HG02571 (cell line): ENCODE measurements at regions not wholly inside any gene's neighbourhood (a gene's known extent, or its start where the extent isn't known, plus 50 kb on each side); places are given as distances from the start of the nearest gene placed in this dataset.

Experiments
- ATAC-seq: cut with Tn5 transposase; IDR thresholded peaks from one replicate; pipeline ENCODE4 v1.9.1; 2021; ENCODE audit warnings: mild to moderate bottlenecking, moderate library complexity; ENCODE audit not compliant: unreplicated experiment

GRCh38 chr14:100955201-100955600 is 51.7 kb upstream of the RTL1 start:
- ATAC-seq = no peak

- no peak for ATAC-seq
Observed at GRCh38 chr14:100962494-100962893, 59.0 kb upstream of the RTL1 start.

- ATAC-seq = no peak
Observed at GRCh38 chr14:100965296-100965695, 61.8 kb upstream of the RTL1 start.

GRCh38 chr14:100967178-100967577 is 63.7 kb upstream of the RTL1 start:
- ATAC-seq = no peak

- no peak for ATAC-seq
Observed at GRCh38 chr14:100967930-100968329, 64.4 kb upstream of the RTL1 start.

GRCh38 chr14:100972118-100972897 is 68.8 kb upstream of the RTL1 start:
- ATAC-seq = no peak

- no peak for ATAC-seq
Observed at GRCh38 chr14:100975671-100976070, 72.1 kb upstream of the RTL1 start.

- ATAC-seq = no peak
Observed at GRCh38 chr14:100979079-100979478, 75.6 kb upstream of the RTL1 start.

- no peak for ATAC-seq
Observed at GRCh38 chr14:100979780-100980179, 76.3 kb upstream of the RTL1 start.

GRCh38 chr14:100980823-100981222 is 77.3 kb upstream of the RTL1 start:
- no peak for ATAC-seq

- no peak for ATAC-seq
Observed at GRCh38 chr14:100981809-100982208, 78.3 kb upstream of the RTL1 start.

- ATAC-seq = no peak
Observed at GRCh38 chr14:100982353-100982752, 78.8 kb upstream of the RTL1 start.

- ATAC-seq = no peak
Observed at GRCh38 chr14:100982762-100983161, 79.2 kb upstream of the RTL1 start.

- ATAC-seq = no peak
Observed at GRCh38 chr14:100983710-100984109, 80.2 kb upstream of the RTL1 start.

GRCh38 chr14:100988011-100988410 is 84.5 kb upstream of the RTL1 start:
- ATAC-seq = no peak

GRCh38 chr14:100988411-100988900 is 84.9 kb upstream of the RTL1 start:
- ATAC-seq = no peak

- no peak for ATAC-seq
Observed at GRCh38 chr14:100988956-100989355, 85.4 kb upstream of the RTL1 start.

GRCh38 chr14:100989924-100990323 is 86.4 kb upstream of the RTL1 start:
- ATAC-seq = no peak

- no peak for ATAC-seq
Observed at GRCh38 chr14:100994082-100994481, 90.6 kb upstream of the RTL1 start.

- ATAC-seq = no peak
Observed at GRCh38 chr14:100994756-100995330, 91.3 kb upstream of the RTL1 start.

GRCh38 chr14:101000711-101001250 is 97.3 kb upstream of the RTL1 start:
- ATAC-seq = no peak
